ENCODE measurements at regions not wholly inside any gene's neighbourhood (a gene's known extent, or its start where the extent isn't known, plus 50 kb on each side); places are given as distances from the start of the nearest gene placed in this dataset.
"Not testable (repeated sequence)": the region's sequence is repeated elsewhere in the genome, so short reads cannot be mapped to it uniquely, and the experiment has no call there.

DNA sequence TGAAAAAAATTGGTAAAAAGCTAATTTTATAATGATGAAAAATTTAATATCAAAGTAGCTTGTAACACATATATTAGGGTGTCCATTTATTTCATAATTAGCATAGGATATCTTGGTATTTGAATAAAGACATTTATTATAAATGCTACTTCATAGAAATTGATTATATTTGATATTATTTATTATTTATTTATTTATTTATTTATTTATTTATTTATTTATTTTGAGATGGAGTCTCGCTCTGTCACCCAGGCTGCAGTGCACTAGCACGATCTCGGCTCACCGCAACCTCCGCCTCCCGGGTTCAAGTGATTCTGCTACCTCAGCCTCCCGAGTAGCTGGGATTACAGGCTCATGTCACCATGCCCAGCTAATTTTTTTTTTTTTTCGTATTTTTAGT is 365.0 kb downstream of the SLITRK5 start:
- TF ChIP-seq, protein P1, sequence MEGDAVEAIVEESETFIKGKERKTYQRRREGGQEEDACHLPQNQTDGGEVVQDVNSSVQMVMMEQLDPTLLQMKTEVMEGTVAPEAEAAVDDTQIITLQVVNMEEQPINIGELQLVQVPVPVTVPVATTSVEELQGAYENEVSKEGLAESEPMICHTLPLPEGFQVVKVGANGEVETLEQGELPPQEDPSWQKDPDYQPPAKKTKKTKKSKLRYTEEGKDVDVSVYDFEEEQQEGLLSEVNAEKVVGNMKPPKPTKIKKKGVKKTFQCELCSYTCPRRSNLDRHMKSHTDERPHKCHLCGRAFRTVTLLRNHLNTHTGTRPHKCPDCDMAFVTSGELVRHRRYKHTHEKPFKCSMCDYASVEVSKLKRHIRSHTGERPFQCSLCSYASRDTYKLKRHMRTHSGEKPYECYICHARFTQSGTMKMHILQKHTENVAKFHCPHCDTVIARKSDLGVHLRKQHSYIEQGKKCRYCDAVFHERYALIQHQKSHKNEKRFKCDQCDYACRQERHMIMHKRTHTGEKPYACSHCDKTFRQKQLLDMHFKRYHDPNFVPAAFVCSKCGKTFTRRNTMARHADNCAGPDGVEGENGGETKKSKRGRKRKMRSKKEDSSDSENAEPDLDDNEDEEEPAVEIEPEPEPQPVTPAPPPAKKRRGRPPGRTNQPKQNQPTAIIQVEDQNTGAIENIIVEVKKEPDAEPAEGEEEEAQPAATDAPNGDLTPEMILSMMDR (tag by site-specific recombination; IDR thresholded peaks at IDR 0.05) = not testable (repeated sequence)
- not testable (repeated sequence) for TF ChIP-seq PBX3 (CRISPR knock-in tag; IDR thresholded peaks at IDR 0.05); KLF9 (tag by site-specific recombination; IDR thresholded peaks at IDR 0.05; ENCODE audit: low read depth); TCF7L2 (IDR thresholded peaks at IDR 0.05; ENCODE audit: borderline replicate concordance, low read depth, low read length); MZF1 (tag by site-specific recombination; IDR thresholded peaks at IDR 0.05; ENCODE audit: borderline replicate concordance); ZNF341 (tag by site-specific recombination; IDR thresholded peaks at IDR 0.05; ENCODE audit: low read depth); ZBTB20 (tag by site-specific recombination; IDR thresholded peaks at IDR 0.05); SP2 (tag by site-specific recombination; IDR thresholded peaks at IDR 0.05); ZBTB49 (tag by site-specific recombination; IDR thresholded peaks at IDR 0.05; ENCODE audit: low read depth)

Measured in HEK293 (cell line).